PC-9 (cell line): ENCODE measurements at regions not wholly inside any gene's neighbourhood (a gene's known extent, or its start where the extent isn't known, plus 50 kb on each side); places are given as distances from the start of the nearest gene placed in this dataset.

Source experiments
- EZH2 ChIP-seq: fragments of 200-600 bp; sonication (generic); IDR thresholded peaks from 2 replicates; pipeline ENCODE4 v1.8.0; 2017; ENCODE audit warnings: antibody characterized with exemption, low read depth
- TF ChIP-seq, protein P1 (sequence below): fragments of 200-600 bp; sonication (generic); conservative IDR thresholded peaks from 2 replicates; pipeline ENCODE4 v1.6.1; 2017; ENCODE audit warnings: mixed run types, antibody characterized with exemption, mild to moderate bottlenecking, moderate library complexity

DNA sequence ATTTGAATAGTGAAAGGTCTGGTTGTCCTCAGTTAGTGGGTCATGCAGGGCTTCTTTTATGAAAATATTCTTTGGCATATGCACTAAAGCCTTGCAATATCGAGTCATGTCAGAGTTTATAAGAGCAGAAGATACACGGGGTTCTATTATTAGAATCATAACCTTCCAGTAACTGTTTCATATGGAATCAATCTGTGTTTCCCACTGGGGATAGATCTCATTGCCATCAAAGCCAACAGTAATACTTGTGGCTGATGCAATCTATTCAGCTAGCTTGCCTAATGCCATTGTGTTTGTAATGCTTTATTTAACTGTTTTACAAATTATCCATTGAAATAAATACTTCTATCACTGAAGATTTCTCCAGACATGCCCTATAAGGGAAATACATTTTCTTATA is 746.9 kb upstream of the PCDH9 start:
- TF ChIP-seq, protein P1, sequence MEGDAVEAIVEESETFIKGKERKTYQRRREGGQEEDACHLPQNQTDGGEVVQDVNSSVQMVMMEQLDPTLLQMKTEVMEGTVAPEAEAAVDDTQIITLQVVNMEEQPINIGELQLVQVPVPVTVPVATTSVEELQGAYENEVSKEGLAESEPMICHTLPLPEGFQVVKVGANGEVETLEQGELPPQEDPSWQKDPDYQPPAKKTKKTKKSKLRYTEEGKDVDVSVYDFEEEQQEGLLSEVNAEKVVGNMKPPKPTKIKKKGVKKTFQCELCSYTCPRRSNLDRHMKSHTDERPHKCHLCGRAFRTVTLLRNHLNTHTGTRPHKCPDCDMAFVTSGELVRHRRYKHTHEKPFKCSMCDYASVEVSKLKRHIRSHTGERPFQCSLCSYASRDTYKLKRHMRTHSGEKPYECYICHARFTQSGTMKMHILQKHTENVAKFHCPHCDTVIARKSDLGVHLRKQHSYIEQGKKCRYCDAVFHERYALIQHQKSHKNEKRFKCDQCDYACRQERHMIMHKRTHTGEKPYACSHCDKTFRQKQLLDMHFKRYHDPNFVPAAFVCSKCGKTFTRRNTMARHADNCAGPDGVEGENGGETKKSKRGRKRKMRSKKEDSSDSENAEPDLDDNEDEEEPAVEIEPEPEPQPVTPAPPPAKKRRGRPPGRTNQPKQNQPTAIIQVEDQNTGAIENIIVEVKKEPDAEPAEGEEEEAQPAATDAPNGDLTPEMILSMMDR, result no peak
- no peak for TF ChIP-seq EZH2
